Pons (tissue), 1 donor: ENCODE measurements at regions not wholly inside any gene's neighbourhood (a gene's known extent, or its start where the extent isn't known, plus 50 kb on each side); places are given as distances from the start of the nearest gene placed in this dataset.

Experiments
- DNase-seq: peaks from one replicate; pipeline ENCODE4 v3.0.0-alpha.2; 2016; ENCODE audit warnings: low spot score

- DNase-seq, result no peak
Measured at GRCh38 chr6:132868057-132868456, 53.7 kb downstream of the RPS12 start.

- DNase-seq, result no peak
Measured at GRCh38 chr6:132872923-132873322, 58.6 kb downstream of the RPS12 start.

GRCh38 chr6:132877003-132877402 lies 62.6 kb downstream of the RPS12 start:
- DNase-seq, result no peak

- DNase-seq, result no peak
Measured at GRCh38 chr6:132887204-132887603, 72.8 kb downstream of the RPS12 start.

- no peak for DNase-seq
Measured at GRCh38 chr6:132888701-132889100, 74.3 kb downstream of the RPS12 start.

GRCh38 chr6:132892929-132893771 lies 78.8 kb downstream of the RPS12 start:
- no peak for DNase-seq

- no peak for DNase-seq
Measured at GRCh38 chr6:132893772-132894490, 79.6 kb downstream of the RPS12 start.

GRCh38 chr6:132898376-132898775 lies 84.0 kb downstream of the RPS12 start:
- no peak for DNase-seq

- no peak for DNase-seq
Measured at GRCh38 chr6:132900849-132901248, 86.5 kb downstream of the RPS12 start.

- no peak for DNase-seq
Measured at GRCh38 chr6:132902901-132903300, 88.5 kb downstream of the RPS12 start.

- no peak for DNase-seq
Measured at GRCh38 chr6:132907231-132907630, 92.9 kb downstream of the RPS12 start.

GRCh38 chr6:132907914-132908313 lies 93.5 kb downstream of the RPS12 start:
- DNase-seq, result no peak

- no peak for DNase-seq
Measured at GRCh38 chr6:132909742-132910141, 95.4 kb downstream of the RPS12 start.

GRCh38 chr6:132910759-132911158 lies 96.4 kb downstream of the RPS12 start:
- no peak for DNase-seq

GRCh38 chr6:132919045-132919860 lies 104.9 kb downstream of the RPS12 start:
- peak; percentile 11 for DNase-seq

GRCh38 chr6:132927713-132928112 lies 113.3 kb downstream of the RPS12 start:
- no peak for DNase-seq

- DNase-seq, result peak; percentile 8
Measured at GRCh38 chr6:132929141-132929540, 114.8 kb downstream of the RPS12 start.

- DNase-seq, result no peak
Measured at GRCh38 chr6:132931313-132931712, 116.9 kb downstream of the RPS12 start.

GRCh38 chr6:132931936-132932514 lies 117.7 kb downstream of the RPS12 start:
- DNase-seq, result no peak

GRCh38 chr6:132932588-132932987 lies 118.2 kb downstream of the RPS12 start:
- no peak for DNase-seq

- peak; percentile 24 for DNase-seq
Measured at GRCh38 chr6:132933090-132933489, 118.7 kb downstream of the RPS12 start.

GRCh38 chr6:132934496-132934895 lies 120.1 kb downstream of the RPS12 start:
- no peak for DNase-seq
